PC-9 (cell line): ENCODE measurements at regions not wholly inside any gene's neighbourhood (a gene's known extent, or its start where the extent isn't known, plus 50 kb on each side); places are given as distances from the start of the nearest gene placed in this dataset.

Experiments used
- CTCF ChIP-seq: fragments of 200-600 bp; sonication (generic); conservative IDR thresholded peaks from 2 replicates; pipeline ENCODE4 v1.6.1; 2017; ENCODE audit warnings: mixed run types, antibody characterized with exemption, mild to moderate bottlenecking, moderate library complexity
- EZH2 ChIP-seq: fragments of 200-600 bp; sonication (generic); IDR thresholded peaks from 2 replicates; pipeline ENCODE4 v1.8.0; 2017; ENCODE audit warnings: antibody characterized with exemption, low read depth

DNA sequence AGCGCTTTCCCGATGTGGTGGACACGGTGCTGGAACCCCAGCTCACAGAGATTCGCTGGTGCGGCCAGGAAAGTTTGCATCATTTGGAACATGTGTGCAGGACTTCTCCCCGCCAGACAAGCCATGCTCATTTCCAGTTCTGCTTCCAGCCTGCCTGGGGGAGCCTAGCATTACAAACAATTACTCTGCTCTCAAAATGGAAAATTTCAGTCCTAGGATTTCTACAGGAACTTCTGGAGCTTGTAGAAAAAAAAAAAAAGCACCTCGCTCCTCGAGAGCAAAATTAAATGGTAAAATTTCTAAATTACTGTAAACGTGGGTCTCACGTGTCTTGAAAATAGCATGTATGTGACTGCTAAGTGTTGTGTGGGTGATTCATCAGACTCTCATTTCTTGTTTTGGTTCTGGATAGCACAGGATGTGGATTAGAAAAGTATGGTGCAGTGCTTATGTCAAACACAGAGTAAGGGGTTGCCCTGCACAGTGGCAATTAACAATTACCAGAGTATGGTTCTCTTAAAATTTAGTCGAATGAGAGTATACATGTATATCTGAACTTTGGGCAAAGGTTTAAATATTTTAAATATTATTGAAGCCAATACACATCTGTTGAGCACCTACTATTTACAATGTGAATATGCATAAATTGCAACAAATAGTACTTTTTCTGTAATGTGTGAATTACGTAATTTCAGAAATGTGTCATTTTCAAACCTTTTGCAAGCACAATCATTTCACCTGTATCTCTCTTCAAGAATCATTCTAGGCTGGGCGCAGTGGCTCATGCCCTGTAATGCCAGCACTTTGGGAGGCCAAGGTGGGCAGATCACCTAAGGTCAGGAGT, 61.8 kb upstream of the PTGFRN start:
- TF ChIP-seq CTCF (no peak), EZH2 (no peak)
